Natural killer cell (primary cell): ENCODE measurements at regions not wholly inside any gene's neighbourhood (a gene's known extent, or its start where the extent isn't known, plus 50 kb on each side); places are given as distances from the start of the nearest gene placed in this dataset.

ENCODE experiments used
- ATAC-seq, 3 donors: fragments of 150-1000 bp in 2 of 3; fragments of 200-7000 bp in 1 of 3; cut with Tn5 transposase; 1 replicate in 1 of 3; 2 replicates in 2 of 3; pipeline ENCODE4 v1.10.0; 2021; ENCODE audit warnings: mild to moderate bottlenecking in 2 of 3, moderate library complexity in 2 of 3
- DNase-seq, 2 donors: peaks; one replicate each; pipeline versions ENCODE4 v3.0.0 to v3.0.0-alpha.2; 2013 to 2021; ENCODE audit warnings: mixed read lengths in 1 of 2
- H3K27ac ChIP-seq: one replicate; pipeline ENCODE4 v1.5.1; 2013; ENCODE audit warnings: mild to moderate bottlenecking, low read length
- H3K27me3 ChIP-seq: one replicate; pipeline ENCODE4 v1.6.1; 2013; ENCODE audit warnings: low read length; ENCODE audit not compliant: control insufficient read depth, insufficient read depth
- H3K36me3 ChIP-seq: one replicate; pipeline ENCODE4 v1.6.1; 2013; ENCODE audit warnings: low read length; ENCODE audit not compliant: control insufficient read depth, insufficient read depth
- H3K4me1 ChIP-seq: one replicate; pipeline ENCODE4 v1.6.1; 2013; ENCODE audit warnings: low read length; ENCODE audit not compliant: control insufficient read depth, insufficient read depth
- H3K4me3 ChIP-seq: one replicate; pipeline ENCODE4 v1.5.1; 2013; ENCODE audit warnings: low read length
- H3K9me3 ChIP-seq: one replicate; pipeline ENCODE4 v1.6.1; 2013; ENCODE audit warnings: low read length; ENCODE audit not compliant: control insufficient read depth, insufficient read depth
- H3K27ac Mint-ChIP-seq, 2 donors: one replicate each; pipeline ENCODE4 v1.8.0; 2022; ENCODE audit warnings: mild to moderate bottlenecking in 2 of 2, mixed read lengths in 2 of 2, moderate library complexity in 1 of 2
- H3K27me3 Mint-ChIP-seq, 2 donors: one replicate each; pipeline ENCODE4 v1.8.0; 2022; ENCODE audit warnings: low read depth in 2 of 2, mixed read lengths in 2 of 2
- H3K36me3 Mint-ChIP-seq: one replicate; pipeline ENCODE4 v1.8.0; 2022; ENCODE audit warnings: mixed read lengths
- H3K4me1 Mint-ChIP-seq, 2 donors: one replicate each; pipeline ENCODE4 v1.8.0; 2022; ENCODE audit warnings: mixed read lengths in 2 of 2
- H3K4me3 Mint-ChIP-seq: one replicate; pipeline ENCODE4 v1.8.0; 2022; ENCODE audit warnings: mild to moderate bottlenecking, moderate library complexity, mixed read lengths
- H3K9me3 Mint-ChIP-seq, 2 donors: one replicate each; pipeline ENCODE4 v1.8.0; 2022; ENCODE audit warnings: mixed read lengths in 2 of 2
- WGBS: methylation state at CpG from one replicate; pipeline ENCODE4 v1.1.7; 2013; ENCODE audit warnings: missing lambda C conversion rate; ENCODE audit not compliant: insufficient coverage; 5-methylcytosine and 5-hydroxymethylcytosine counted together
- intact Hi-C: fragments of 100-400 bp; cut with micrococcal nuclease; formaldehyde crosslinking; loops from one replicate; pipeline ENCODE4 v1.14.2; 2022
- TF ChIP-seq, protein P1 (sequence below): fragments of 200-600 bp; IDR thresholded peaks from one replicate; pipeline ENCODE4 v1.8.0; 2022; ENCODE audit warnings: antibody characterized with exemption

- DNase-seq (no peak), ATAC-seq (no peak)
- Histone ChIP-seq H3K4me3 (no peak overlapping the region), H3K36me3 (no peaks in the 10 kb centered on the region), H3K27me3 (no peaks in the 10 kb centered on the region), H3K4me1 (no peaks in the 10 kb centered on the region), H3K27ac (no peak overlapping the region), H3K9me3 (peaks cover 10% of the 10 kb centered on the region)
- Mint-ChIP-seq H3K4me1 (no peaks in the 10 kb centered on the region), H3K9me3 (peaks cover 6 to 22% of the 10 kb centered on the region in 2 donors), H3K36me3 (peaks cover 10% of the 10 kb centered on the region), H3K4me3 (no peak overlapping the region), H3K27ac (no peak overlapping the region), H3K27me3 (no peaks in the 10 kb centered on the region)
- TF ChIP-seq, protein P1, sequence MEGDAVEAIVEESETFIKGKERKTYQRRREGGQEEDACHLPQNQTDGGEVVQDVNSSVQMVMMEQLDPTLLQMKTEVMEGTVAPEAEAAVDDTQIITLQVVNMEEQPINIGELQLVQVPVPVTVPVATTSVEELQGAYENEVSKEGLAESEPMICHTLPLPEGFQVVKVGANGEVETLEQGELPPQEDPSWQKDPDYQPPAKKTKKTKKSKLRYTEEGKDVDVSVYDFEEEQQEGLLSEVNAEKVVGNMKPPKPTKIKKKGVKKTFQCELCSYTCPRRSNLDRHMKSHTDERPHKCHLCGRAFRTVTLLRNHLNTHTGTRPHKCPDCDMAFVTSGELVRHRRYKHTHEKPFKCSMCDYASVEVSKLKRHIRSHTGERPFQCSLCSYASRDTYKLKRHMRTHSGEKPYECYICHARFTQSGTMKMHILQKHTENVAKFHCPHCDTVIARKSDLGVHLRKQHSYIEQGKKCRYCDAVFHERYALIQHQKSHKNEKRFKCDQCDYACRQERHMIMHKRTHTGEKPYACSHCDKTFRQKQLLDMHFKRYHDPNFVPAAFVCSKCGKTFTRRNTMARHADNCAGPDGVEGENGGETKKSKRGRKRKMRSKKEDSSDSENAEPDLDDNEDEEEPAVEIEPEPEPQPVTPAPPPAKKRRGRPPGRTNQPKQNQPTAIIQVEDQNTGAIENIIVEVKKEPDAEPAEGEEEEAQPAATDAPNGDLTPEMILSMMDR, result no peak
- intact Hi-C loops, result no loop called here
- 74% methylated on average over 4 of the region's 4 CpGs for WGBS
Observed at GRCh38 chr3:164192974-164193373, 885.3 kb downstream of the SI start.

DNA sequence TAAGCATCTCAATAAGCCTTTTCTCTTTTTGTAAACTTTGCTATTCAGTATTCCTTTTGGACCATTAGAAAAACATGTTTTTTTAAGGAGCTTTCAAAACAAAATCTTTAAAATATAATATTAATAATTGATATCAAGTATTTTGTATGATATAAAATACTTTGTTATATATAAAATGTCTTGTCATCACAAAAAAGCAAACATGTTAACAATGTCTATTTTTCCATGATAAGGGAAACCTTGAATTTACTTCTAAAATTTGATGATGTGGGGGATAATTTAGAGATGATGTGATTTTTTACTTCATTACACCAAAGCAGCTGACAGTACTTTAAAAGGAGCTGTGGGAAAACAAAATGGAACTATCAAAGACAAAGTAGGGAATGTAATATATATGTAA is 887.7 kb downstream of the SI start:
- Mint-ChIP-seq H3K27ac (no peak overlapping the region), H3K4me1 (no peaks in the 10 kb centered on the region), H3K9me3 (peaks cover 5 to 11% of the 10 kb centered on the region in 2 donors), H3K4me3 (no peak overlapping the region), H3K36me3 (peaks cover 6% of the 10 kb centered on the region), H3K27me3 (no peaks in the 10 kb centered on the region)
- ATAC-seq, result no peak
- no peak for DNase-seq
- Histone ChIP-seq H3K9me3 (peaks cover 10% of the 10 kb centered on the region), H3K4me1 (no peaks in the 10 kb centered on the region), H3K27me3 (no peaks in the 10 kb centered on the region), H3K27ac (no peak overlapping the region), H3K4me3 (no peak overlapping the region), H3K36me3 (no peaks in the 10 kb centered on the region)
- intact Hi-C loops, result no loop called here
- TF ChIP-seq, protein P1, result no peak

DNA sequence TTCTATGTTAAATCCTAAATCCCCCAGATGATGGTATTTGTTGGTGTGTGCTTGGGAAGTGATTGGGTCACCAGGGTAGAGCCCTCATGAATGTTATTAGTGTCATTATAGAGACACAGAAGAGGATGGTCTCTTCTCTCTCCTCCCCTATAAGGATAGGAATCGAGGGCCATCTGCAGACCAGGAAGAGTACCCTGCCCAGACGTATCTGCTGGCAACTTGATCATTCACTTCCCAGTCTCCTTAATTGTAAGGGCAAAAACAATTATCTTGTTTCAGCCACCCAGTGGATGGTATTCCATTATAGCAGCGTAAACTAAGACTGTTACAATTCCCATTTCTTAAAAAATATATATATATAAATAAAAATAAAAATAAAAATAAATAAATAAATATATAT is 892.2 kb downstream of the SI start:
- ATAC-seq (no peak), DNase-seq (no peak)
- Histone ChIP-seq H3K27me3 (no peaks in the 10 kb centered on the region), H3K9me3 (peaks cover 14% of the 10 kb centered on the region), H3K4me3 (no peak overlapping the region), H3K4me1 (no peaks in the 10 kb centered on the region), H3K36me3 (no peaks in the 10 kb centered on the region), H3K27ac (no peak overlapping the region)
- 73% methylated on average over 2 of the region's 3 CpGs for WGBS
- no peaks in the 10 kb centered on the region for H3K4me1 Mint-ChIP-seq
- TF ChIP-seq, protein P1, result no peak
- H3K36me3 Mint-ChIP-seq, result no peaks in the 10 kb centered on the region
- no peaks in the 10 kb centered on the region for H3K27me3 Mint-ChIP-seq
- no peak overlapping the region for H3K4me3 Mint-ChIP-seq
- H3K27ac Mint-ChIP-seq, result no peak overlapping the region
- H3K9me3 Mint-ChIP-seq, result peaks cover 13 to 23% of the 10 kb centered on the region in 2 donors
- intact Hi-C loops, result no loop called here

DNA sequence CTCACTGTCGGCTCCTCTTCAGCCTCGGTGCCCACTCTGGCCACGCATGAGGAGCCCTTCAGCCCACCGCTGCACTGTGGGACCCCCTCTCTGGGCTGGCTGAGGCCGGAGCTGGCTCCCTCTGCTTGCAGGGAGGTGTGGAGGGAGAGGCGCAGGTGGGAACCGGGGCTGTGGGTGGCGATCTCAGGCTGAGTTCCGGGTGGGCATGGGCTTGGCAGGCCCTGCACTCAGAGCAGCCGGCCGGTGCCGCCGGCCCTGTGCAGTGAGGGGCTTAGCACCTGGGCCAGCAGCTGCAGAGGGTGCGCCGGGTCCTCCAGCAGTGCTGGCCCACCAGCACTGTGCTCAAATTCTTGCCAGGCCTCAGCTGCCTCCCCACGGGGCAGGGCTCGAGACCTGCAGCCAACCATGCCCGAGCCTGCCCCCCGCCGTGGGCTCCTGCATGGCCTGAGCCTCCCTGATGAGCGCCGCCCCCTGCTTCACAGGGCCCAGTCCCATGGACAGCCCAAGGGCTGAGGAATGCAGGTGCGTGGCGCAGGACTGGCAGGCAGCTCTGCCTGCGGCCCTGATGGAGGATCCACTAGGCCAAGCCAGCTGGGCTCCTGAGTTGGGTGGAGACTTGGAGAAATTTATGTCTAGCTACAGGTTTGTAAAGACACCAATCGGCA is 899.1 kb downstream of the SI start:
- H3K9me3 ChIP-seq, result peaks cover 17% of the 10 kb centered on the region
- no peak for DNase-seq
- no peaks in the 10 kb centered on the region for H3K36me3 ChIP-seq
- Mint-ChIP-seq H3K9me3 (peaks cover 11 to 18% of the 10 kb centered on the region in 2 donors), H3K36me3 (no peaks in the 10 kb centered on the region), H3K4me1 (no peaks in the 10 kb centered on the region), H3K27ac (no peak overlapping the region), H3K4me3 (no peak overlapping the region), H3K27me3 (no peaks in the 10 kb centered on the region)
- H3K4me3 ChIP-seq, result no peak overlapping the region
- H3K27me3 ChIP-seq, result no peaks in the 10 kb centered on the region
- H3K4me1 ChIP-seq, result no peaks in the 10 kb centered on the region
- intact Hi-C loops, result no loop called here
- WGBS, result 88% methylated on average over 26 of the region's 26 CpGs
- TF ChIP-seq, protein P1, result no peak
- H3K27ac ChIP-seq, result no peak overlapping the region
- no peak for ATAC-seq
